VCaP (cell line): ENCODE measurements at regions not wholly inside any gene's neighbourhood (a gene's known extent, or its start where the extent isn't known, plus 50 kb on each side); places are given as distances from the start of the nearest gene placed in this dataset.

Experiments used
- H3K27ac ChIP-seq: fragments of 450-650 bp; 2 replicates; pipeline ENCODE4 v1.5.1; 2017
- TF ChIP-seq, protein P1 (sequence below): fragments of 450-650 bp; conservative IDR thresholded peaks from 2 replicates; pipeline ENCODE4 v1.5.1; 2017; ENCODE audit warnings: mild to moderate bottlenecking, moderate library complexity

DNA sequence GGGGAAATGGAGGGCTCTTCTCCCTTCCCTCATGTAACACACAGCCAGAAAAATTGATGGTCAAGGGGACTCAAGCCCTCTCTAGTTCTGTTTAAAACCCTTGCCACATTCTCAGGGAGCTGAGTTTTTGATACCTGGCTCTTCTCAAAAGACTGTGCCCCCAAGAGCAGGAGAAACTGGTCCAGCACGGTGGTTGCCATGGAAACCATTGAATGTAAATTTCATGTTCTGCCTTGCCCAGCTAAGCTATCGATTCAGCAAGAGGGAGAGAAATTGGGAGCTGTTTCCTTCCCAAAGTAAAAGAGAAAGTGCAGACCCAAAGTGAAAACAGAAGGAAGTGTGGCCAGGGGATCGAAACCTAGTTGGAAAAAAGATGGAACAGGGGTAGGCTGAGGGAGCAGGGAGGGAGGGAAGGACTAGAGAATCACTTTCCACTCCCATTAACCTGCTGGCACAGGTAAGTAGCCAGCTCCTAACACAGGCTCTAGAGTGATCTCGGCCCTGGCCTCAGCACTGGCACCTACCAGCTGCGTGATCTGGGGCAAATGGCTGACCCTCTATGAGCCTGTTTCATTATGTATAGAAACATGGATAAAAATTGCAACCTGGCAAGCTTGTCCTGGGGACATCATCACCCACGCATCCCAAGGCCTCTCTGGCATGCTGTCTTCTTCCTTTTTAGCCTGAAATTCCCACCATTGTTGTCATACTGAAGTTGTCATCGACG lies 140.9 kb downstream of the TPRA1 start:
- TF ChIP-seq, protein P1, sequence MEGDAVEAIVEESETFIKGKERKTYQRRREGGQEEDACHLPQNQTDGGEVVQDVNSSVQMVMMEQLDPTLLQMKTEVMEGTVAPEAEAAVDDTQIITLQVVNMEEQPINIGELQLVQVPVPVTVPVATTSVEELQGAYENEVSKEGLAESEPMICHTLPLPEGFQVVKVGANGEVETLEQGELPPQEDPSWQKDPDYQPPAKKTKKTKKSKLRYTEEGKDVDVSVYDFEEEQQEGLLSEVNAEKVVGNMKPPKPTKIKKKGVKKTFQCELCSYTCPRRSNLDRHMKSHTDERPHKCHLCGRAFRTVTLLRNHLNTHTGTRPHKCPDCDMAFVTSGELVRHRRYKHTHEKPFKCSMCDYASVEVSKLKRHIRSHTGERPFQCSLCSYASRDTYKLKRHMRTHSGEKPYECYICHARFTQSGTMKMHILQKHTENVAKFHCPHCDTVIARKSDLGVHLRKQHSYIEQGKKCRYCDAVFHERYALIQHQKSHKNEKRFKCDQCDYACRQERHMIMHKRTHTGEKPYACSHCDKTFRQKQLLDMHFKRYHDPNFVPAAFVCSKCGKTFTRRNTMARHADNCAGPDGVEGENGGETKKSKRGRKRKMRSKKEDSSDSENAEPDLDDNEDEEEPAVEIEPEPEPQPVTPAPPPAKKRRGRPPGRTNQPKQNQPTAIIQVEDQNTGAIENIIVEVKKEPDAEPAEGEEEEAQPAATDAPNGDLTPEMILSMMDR = no peak
- no peak overlapping the region for H3K27ac ChIP-seq

DNA sequence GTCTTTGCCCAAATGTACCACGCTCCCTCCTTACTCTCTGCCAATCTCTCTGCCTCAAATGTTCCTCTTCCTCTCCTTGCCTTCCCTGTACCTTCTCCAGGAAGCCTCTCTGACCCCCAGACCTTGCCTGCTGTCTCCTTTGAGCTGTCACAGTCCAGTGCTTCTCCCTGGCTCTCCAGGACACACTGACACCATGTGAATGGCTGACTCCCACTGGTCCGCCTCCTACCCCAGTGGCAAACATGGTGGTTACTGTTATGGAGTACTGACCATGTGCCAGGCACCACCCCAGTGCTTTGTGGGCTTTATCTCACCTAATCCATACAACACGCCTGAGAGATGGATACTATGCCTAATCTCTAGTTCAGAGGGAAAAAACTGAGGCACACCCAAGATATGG lies 141.9 kb downstream of the TPRA1 start:
- TF ChIP-seq, protein P1 = no peak
- no peak overlapping the region for H3K27ac ChIP-seq

DNA sequence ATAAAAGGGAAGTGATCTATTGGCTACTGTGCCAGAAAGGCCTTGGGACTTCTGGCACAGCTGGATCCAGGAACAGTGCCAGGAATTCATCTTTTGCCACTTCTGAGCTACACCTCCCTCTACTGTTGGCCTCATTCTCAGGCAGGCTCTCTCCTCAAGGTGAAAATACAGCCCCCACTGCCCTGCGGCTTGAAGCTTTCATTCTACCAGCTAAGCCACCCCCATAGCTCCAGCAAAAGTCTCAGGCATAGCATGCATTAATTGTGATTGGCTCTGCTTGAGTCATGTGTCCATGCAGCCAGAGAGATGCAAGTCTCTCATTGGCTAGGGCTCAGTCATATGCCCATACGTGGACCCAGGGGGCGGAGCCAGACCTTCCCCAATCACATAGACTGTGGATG lies 142.4 kb downstream of the TPRA1 start:
- no peak overlapping the region for H3K27ac ChIP-seq
- TF ChIP-seq, protein P1 = no peak; the same call in 1 of the 2 replicates

DNA sequence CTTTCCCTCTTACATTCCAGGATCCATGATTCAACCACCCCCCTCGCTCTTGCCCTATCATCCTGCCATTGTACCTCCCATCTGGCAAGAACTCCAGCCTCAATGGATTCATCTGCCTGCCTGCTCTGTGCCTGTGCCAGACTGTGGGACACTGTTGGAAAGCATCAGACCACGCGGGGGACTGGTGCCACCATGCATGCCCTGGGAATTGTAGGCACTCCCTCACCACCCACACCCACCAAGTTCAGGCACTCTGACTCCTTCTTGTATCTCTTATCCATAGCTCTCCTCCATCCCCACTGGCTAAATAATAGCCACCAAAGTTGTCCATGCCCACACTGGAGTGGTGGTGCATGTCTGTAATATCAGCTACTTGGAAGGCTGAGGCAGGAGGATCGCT lies 143.8 kb downstream of the TPRA1 start:
- no peak overlapping the region for H3K27ac ChIP-seq
- TF ChIP-seq, protein P1 = no peak

DNA sequence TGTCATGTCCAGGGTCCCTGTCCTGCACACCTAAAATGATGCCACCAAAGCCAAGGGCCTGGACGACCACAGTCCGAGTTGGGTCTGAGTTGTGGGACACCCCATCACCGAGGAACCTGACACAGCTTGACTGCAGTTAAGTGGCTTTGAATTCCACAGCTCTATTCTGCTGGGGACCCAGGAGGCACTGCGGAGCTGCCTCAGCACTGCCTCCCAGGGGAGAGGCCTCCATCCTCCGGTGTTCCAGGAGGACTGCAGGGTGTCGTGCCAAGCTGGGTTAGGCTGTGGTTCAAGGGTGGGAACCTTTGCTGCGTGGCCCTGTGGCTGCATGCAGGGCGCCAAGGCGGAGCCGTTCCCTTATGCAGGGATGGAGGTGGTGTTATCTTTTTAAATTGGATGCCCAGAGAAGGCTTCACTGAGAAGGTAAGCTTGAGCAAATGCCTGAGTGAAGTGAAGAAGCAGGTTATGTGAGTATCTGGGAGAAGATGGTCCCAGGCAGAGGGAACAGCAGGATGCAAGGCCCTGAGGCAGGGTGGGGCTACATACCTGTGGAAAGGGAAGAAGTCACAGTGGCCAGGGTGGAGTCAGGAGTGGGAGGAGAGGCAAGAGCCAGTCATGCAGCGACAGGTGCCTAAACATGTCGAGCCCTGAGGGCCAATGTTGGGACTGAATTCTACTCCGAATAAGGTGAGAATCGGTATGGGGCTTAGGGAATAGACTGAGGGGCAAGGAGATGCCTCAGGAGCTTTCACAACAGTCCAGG lies 144.8 kb downstream of the TPRA1 start:
- TF ChIP-seq, protein P1 = no peak
- H3K27ac ChIP-seq = no peak overlapping the region

DNA sequence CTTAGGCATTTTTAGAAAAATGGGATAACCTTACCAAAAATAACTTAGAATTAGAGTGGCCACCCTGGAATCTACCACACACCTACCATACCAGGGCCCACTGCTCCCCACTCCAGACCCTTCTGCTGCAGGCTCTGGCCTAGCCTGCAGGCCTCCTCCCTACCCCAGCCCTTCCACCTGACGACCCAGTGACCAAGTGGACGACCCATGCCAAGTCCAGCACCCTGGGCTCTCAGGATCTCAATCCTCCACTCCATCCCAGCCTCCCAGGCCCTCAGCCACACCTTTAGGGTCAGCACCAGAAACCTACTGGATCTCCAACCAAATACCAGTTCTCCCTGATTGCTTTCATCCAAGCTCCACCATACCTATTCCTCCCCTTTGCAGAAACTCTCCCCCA lies 145.8 kb downstream of the TPRA1 start:
- TF ChIP-seq, protein P1 = no peak
- H3K27ac ChIP-seq = no peak overlapping the region

DNA sequence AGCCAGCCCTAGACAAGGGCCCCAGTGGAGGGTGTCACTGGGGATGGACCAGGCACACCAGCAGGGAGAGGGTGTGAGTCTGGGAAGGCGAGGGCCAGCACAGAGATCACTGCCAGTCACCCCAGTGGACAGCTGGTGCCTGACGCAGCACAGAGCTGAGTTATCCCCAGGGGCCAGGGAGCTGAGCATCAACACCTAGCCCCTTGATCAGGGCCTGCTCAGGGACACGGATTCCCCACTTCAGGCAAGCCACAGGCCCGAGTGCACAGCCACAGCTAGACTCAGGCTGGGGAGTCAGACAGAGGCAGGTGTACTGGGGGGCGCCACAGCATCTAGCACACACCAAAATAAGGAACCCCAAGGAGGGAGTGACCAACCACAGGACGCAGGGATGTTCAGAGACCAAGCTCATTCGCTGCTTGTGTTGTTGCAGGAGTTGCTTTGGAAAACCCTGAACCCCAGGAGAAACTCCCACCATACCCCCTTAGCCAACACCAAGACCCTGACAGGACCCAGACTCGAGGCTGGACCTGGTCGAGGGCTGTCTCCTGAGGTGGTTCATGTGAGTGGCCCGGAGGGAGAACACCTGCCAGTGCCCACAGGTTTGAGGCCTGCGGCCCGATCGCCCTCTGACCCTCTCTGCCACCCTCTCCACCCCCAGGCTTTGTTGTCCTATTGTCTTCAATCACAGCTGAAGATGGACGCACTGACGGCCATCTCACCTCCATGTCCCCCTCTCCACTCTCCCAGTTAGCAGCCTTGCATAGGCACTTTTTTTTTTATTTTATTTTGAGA lies 146.8 kb downstream of the TPRA1 start:
- H3K27ac ChIP-seq = no peak overlapping the region

More for the DNA sequence above, 146.8 kb downstream of the TPRA1 start:
- TF ChIP-seq, protein P1 = no peak
